GM12865 (cell line): ENCODE measurements at regions not wholly inside any gene's neighbourhood (a gene's known extent, or its start where the extent isn't known, plus 50 kb on each side); places are given as distances from the start of the nearest gene placed in this dataset.
A peak's percentile ranks its signal among the peaks of the same experiment; 100 is the strongest.

Source experiments
- DNase-seq: peaks from one replicate; pipeline ENCODE4 v3.0.0; 2010; ENCODE audit warnings: low read depth
- H3K4me3 ChIP-seq: 2 replicates; pipeline ENCODE4 v1.5.1; 2011; ENCODE audit warnings: mild to moderate bottlenecking, low read depth, low read length, control low read depth
- CTCF ChIP-seq: IDR thresholded peaks from 2 replicates; pipeline ENCODE4 v1.5.1; 2011; ENCODE audit warnings: low read length, control low read depth, low read depth, inconsistent platforms; ENCODE audit not compliant: insufficient read depth; ENCODE audit errors: missing control alignments

DNA sequence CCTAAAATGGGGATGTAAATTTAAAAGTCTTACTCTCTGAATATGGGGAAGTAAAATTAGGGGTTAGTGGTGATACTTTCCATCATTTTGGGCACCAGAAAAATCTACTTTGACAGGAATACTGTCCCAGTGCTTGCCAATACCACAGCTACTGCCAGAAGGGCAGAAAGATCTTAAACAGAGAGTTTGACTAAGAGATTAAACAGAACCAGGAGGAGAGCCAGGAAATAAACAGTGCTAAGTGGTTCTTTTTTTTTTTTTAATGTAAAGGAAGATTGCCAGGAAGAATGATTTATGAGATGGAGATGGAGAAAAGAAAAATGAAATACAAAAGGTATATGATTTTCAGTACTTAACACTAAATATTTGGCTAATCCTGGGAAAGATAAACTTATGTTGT lies 126.8 kb downstream of the RTL3 start:
- TF ChIP-seq CTCF, result no peak
- DNase-seq, result no peak
- H3K4me3 ChIP-seq, result no peak overlapping the region

DNA sequence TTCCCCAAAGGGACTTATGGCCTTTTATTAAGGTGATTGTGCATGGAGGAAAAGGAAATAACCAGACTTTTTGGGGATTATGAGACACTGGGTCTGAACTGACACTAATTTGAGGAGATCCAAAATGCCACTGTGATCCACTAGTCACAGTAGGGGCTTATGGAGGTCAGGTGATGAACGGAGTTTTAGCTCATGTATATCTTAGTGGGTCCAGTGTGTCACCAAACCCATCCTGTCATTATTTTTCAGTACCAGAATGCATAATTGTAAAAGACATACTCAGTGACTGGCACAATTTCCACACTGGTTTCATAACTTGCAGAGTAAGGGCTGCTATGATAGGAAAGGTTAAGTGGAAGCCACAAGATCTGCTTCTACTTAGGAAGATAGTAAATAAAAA lies 131.3 kb downstream of the RTL3 start:
- H3K4me3 ChIP-seq, result no peak overlapping the region
- no peak for DNase-seq
- no peak for TF ChIP-seq CTCF

GRCh38 chrX:78527263-78527662 lies 131.9 kb downstream of the RTL3 start:
- no peak for TF ChIP-seq CTCF
- H3K4me3 ChIP-seq, result no peak overlapping the region
- DNase-seq, result no peak

- TF ChIP-seq CTCF, result no peak
- H3K4me3 ChIP-seq, result no peak overlapping the region
- DNase-seq, result no peak
Observed at GRCh38 chrX:78522601-78523000, 136.5 kb downstream of the RTL3 start.

DNA sequence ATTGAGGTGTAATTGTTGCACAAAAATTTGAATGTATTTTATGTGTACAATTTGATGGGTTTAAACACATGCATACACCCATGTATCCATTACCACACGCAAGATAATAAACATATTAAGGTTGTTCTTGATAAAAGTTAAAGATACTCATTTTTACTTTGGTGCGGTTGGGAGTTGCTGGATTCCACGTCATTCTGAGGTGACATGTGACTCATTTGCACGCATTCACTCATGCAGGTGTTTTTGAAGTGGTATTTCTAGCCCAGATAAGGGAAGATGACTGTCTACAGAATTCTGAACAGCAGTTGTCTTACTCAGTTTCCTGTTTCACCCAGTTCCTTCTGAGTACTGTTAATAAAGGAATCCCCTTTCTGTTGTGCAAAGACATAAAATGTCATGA lies 142.0 kb downstream of the RTL3 start:
- H3K4me3 ChIP-seq, result no peak overlapping the region
- peak; percentile 76 for DNase-seq
- TF ChIP-seq CTCF, result no peak

DNA sequence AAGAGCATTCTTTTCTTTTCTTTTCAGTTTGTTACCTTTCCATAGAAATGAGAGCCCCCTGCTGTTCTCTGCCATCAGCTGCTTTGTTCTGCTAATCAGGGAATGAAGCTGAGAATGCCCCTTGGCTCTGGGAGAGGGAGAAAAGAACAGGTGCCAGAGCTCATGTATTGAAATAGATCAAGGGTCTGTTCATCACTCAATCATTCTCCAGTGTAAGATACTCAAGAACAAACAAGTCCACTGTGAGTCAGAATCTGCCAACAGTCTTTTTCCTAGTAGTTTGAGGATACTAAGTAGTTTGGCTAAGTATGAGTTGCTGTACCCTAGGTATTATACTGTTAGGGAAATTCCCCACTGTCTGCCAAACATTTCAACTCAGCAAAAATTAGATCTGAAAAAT lies 144.3 kb downstream of the RTL3 start:
- DNase-seq, result peak; percentile 9
- no peak for TF ChIP-seq CTCF
- no peak overlapping the region for H3K4me3 ChIP-seq

DNA sequence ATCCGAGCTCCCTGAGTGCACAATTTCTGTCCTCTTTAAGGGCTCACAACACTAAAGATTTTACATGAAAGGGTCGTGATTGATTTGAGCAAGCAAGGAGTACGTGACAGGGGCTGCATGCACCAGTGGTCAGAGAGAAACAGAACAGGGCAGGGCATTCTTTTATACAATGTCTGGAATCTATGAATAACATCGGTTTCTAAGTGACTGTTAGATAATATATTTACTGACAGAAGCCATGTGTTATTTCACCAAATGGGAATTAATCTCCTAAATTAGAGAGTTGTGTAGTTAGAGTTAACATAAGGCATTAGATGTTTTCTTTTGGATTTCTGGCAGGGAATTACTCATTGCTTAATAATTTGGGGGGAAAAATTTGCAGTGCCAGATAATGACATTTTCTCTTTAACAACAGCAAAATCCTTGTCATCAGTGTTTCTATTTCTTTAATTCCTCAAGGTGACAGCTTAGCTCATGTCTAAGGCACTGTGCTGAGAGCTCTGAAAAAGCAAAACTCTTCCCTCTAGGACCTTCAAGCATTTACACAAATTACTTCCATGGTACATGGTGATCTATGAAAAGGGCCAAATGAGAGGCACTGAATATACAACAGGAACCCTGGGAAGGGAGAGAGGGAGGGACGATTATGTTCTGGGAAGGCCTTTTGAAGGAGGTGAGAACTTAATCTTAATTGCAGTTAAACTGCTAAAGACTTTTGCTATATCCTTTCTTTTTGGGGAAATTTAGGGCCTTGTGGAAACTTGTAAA lies 145.0 kb downstream of the RTL3 start:
- TF ChIP-seq CTCF, result no peak
- no peak overlapping the region for H3K4me3 ChIP-seq
- no peak for DNase-seq
